Stimulated activated CD8-positive, alpha-beta memory T cell treated with anti-CD3 and anti-CD28 coated beads, Interleukin-12 subunit alpha, Interleukin-12 subunit beta, amount 100 ng/mL, for 24 hours (primary cell): ENCODE measurements at regions not wholly inside any gene's neighbourhood (a gene's known extent, or its start where the extent isn't known, plus 50 kb on each side); places are given as distances from the start of the nearest gene placed in this dataset.
"Not testable (repeated sequence)": the region's sequence is repeated elsewhere in the genome, so short reads cannot be mapped to it uniquely, and the experiment has no call there.

Experiments used
- DNase-seq: peaks from one replicate; pipeline ENCODE4 v3.0.0-alpha.2; 2020; ENCODE audit errors: extremely low read depth

GRCh38 chr5:8557728-8558127, 688.8 kb downstream of the MTRR start:
- no peak for DNase-seq

GRCh38 chr5:8560776-8561175, 691.8 kb downstream of the MTRR start:
- no peak for DNase-seq

GRCh38 chr5:8561224-8561840, 692.4 kb downstream of the MTRR start:
- no peak for DNase-seq

- no peak for DNase-seq
Observed at GRCh38 chr5:8561854-8562253, 692.9 kb downstream of the MTRR start.

GRCh38 chr5:8563540-8563939, 694.6 kb downstream of the MTRR start:
- DNase-seq = not testable (repeated sequence)

- no peak for DNase-seq
Observed at GRCh38 chr5:8568858-8569257, 699.9 kb downstream of the MTRR start.

- DNase-seq = no peak
Observed at GRCh38 chr5:8570528-8570927, 701.6 kb downstream of the MTRR start.

- no peak for DNase-seq
Observed at GRCh38 chr5:8576178-8576577, 707.2 kb downstream of the MTRR start.

GRCh38 chr5:8577792-8578191, 708.8 kb downstream of the MTRR start:
- DNase-seq = no peak

GRCh38 chr5:8580298-8580697, 711.4 kb downstream of the MTRR start:
- DNase-seq = no peak

GRCh38 chr5:8581047-8581446, 712.1 kb downstream of the MTRR start:
- no peak for DNase-seq

- DNase-seq = no peak
Observed at GRCh38 chr5:8585230-8586018, 716.5 kb downstream of the MTRR start.

GRCh38 chr5:8590959-8591358, 722.0 kb downstream of the MTRR start:
- DNase-seq = no peak

GRCh38 chr5:8598356-8598755, 729.4 kb downstream of the MTRR start:
- no peak for DNase-seq

- no peak for DNase-seq
Observed at GRCh38 chr5:8598996-8599395, 730.0 kb downstream of the MTRR start.

GRCh38 chr5:8600843-8601242, 731.9 kb downstream of the MTRR start:
- DNase-seq = no peak

GRCh38 chr5:8601831-8602354, 732.9 kb downstream of the MTRR start:
- DNase-seq = no peak

GRCh38 chr5:8606231-8606630, 737.3 kb downstream of the MTRR start:
- DNase-seq = no peak

GRCh38 chr5:8611067-8611466, 742.1 kb downstream of the MTRR start:
- no peak for DNase-seq

- no peak for DNase-seq
Observed at GRCh38 chr5:8613078-8613685, 744.2 kb downstream of the MTRR start.

- DNase-seq = no peak
Observed at GRCh38 chr5:8615142-8615858, 746.4 kb downstream of the MTRR start.

GRCh38 chr5:8628521-8628920, 759.6 kb downstream of the MTRR start:
- DNase-seq = no peak
